Stimulated activated CD4-positive, alpha-beta T cell treated with anti-CD3 and anti-CD28 coated beads, Interleukin-1b, Interleukin-23, amount 100 ng/mL, for 48 hours (primary cell): ENCODE measurements at regions not wholly inside any gene's neighbourhood (a gene's known extent, or its start where the extent isn't known, plus 50 kb on each side); places are given as distances from the start of the nearest gene placed in this dataset.
"Not testable (repeated sequence)": the region's sequence is repeated elsewhere in the genome, so short reads cannot be mapped to it uniquely, and the experiment has no call there.

Experiments
- DNase-seq: peaks from one replicate; pipeline ENCODE4 v3.0.0-alpha.2; 2020

GRCh38 chr13:97736436-97736835 is 217.0 kb upstream of the IPO5 start:
- no peak for DNase-seq

GRCh38 chr13:97742084-97742483 is 211.4 kb upstream of the IPO5 start:
- DNase-seq: no peak

- no peak for DNase-seq
These were observed 209.5 kb upstream of the IPO5 start for GRCh38 chr13:97743938-97744337.

GRCh38 chr13:97746649-97747048 is 206.8 kb upstream of the IPO5 start:
- no peak for DNase-seq

GRCh38 chr13:97749174-97749573 is 204.3 kb upstream of the IPO5 start:
- no peak for DNase-seq

- DNase-seq: no peak
These were observed 202.0 kb upstream of the IPO5 start for GRCh38 chr13:97751477-97751876.

GRCh38 chr13:97752961-97753668 is 200.4 kb upstream of the IPO5 start:
- DNase-seq: no peak

GRCh38 chr13:97753942-97754670 is 199.4 kb upstream of the IPO5 start:
- peak; percentile 4 for DNase-seq

GRCh38 chr13:97757807-97758206 is 195.7 kb upstream of the IPO5 start:
- DNase-seq: no peak

- no peak for DNase-seq
These were observed 195.2 kb upstream of the IPO5 start for GRCh38 chr13:97758317-97758716.

- DNase-seq: no peak
These were observed 191.5 kb upstream of the IPO5 start for GRCh38 chr13:97761796-97762540.

- DNase-seq: no peak
These were observed 186.7 kb upstream of the IPO5 start for GRCh38 chr13:97766749-97767148.

GRCh38 chr13:97768134-97768533 is 185.3 kb upstream of the IPO5 start:
- no peak for DNase-seq

GRCh38 chr13:97770231-97770630 is 183.2 kb upstream of the IPO5 start:
- DNase-seq: not testable (repeated sequence)

GRCh38 chr13:97772466-97772865 is 181.0 kb upstream of the IPO5 start:
- DNase-seq: not testable (repeated sequence)

- not testable (repeated sequence) for DNase-seq
These were observed 178.9 kb upstream of the IPO5 start for GRCh38 chr13:97774391-97775100.

GRCh38 chr13:97780486-97780885 is 173.0 kb upstream of the IPO5 start:
- no peak for DNase-seq

GRCh38 chr13:97781891-97782305 is 171.6 kb upstream of the IPO5 start:
- DNase-seq: no peak

GRCh38 chr13:97786510-97786909 is 167.0 kb upstream of the IPO5 start:
- no peak for DNase-seq

- no peak for DNase-seq
These were observed 155.9 kb upstream of the IPO5 start for GRCh38 chr13:97797553-97797952.

GRCh38 chr13:97798171-97798821 is 155.2 kb upstream of the IPO5 start:
- no peak for DNase-seq

GRCh38 chr13:97798836-97799235 is 154.6 kb upstream of the IPO5 start:
- DNase-seq: no peak

GRCh38 chr13:97802213-97802612 is 151.3 kb upstream of the IPO5 start:
- DNase-seq: no peak
